ENCODE measurements at regions not wholly inside any gene's neighbourhood (a gene's known extent, or its start where the extent isn't known, plus 50 kb on each side); places are given as distances from the start of the nearest gene placed in this dataset.

- no peak for DNase-seq
These were observed 100.9 kb upstream of the NKX1-1 start for GRCh38 chr4:1506956-1507721.

GRCh38 chr4:1505511-1506460 lies 99.5 kb upstream of the NKX1-1 start:
- no peak for DNase-seq

GRCh38 chr4:1504595-1505500 lies 98.6 kb upstream of the NKX1-1 start:
- DNase-seq: no peak

DNA sequence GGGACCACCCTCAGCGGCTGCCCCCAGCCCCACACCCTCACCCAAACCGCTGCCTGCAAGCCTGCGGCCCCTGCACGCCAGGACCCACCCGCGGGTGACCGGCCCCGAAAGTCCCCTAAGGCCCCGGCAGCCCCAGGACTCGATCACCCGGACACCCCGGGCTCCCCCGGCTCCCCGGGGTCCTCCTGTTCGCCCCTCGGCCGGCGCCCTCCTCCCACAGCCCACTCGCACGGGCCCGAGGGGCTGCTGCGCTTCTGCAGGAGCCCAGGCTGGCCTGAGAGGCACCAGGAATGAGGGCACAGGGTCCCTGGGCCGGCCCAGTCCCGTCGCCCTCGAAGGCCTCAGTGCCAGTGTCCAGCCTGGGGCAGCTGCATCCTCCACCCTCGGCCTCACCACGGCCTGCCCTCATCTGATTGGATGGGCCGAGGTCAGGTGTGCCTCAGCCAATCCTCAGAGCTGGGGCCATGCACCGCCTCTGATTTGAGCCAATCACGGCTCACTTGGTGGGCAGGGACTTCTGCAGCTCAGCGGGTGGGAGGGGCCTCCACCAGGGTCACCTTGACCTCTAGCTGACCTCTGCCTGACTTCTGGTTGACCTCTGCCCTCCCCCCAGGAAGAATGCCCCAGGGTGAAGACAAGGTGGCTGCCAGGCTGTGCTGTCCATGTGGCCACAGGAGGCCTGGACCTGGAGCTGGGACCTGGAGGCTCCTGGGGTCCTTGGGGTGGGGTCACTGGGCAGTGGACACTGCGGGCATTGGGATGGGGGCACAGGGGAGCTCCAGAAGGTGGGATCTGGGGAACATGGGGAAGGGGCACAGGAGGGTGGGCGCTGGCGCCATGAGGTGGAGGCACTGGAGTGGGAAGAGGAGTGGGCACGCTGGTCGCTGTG lies 97.6 kb upstream of the NKX1-1 start:
- no peak for DNase-seq

- DNase-seq: no peak
These were observed 96.7 kb upstream of the NKX1-1 start for GRCh38 chr4:1502976-1503375.

- DNase-seq: no peak
These were observed 96.3 kb upstream of the NKX1-1 start for GRCh38 chr4:1502501-1502886.

DNA sequence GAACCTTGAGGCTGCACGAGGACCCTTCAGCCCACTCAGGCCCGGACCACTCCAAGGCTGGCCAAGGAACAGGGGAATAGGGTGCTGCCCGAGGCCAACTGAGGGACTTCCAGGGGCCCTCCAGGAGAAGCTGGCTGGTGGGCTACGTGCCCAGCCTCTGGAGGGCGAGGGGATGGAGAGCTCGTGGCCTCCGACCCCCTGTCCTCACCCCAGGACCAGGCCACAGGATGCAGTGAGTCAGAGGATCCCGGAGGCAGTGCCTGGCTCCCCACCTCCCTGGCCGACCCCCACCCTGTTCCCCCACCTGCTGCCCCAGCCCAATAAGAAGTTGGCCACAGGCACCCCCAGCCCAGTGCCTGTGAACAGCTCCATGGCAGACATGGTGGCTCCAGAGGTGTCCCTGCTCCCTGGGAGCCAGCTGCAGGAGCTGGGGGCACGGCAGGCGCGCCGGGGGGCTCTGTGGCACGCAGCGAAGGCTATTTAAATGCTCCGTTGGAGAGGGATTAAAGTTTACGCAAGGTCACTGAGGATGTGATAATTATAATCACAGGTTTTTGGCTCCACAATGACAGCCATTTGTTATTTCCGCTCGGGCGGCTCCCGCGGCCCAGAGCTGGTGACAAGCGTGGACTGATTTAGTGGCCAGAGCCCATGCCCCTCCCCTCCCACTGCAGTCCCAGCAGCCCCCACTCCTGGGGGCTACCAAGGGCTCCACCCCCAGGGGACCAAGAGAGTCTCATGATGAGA lies 95.7 kb upstream of the NKX1-1 start:
- peak; percentile 39 for DNase-seq

GRCh38 chr4:1500966-1501753 lies 94.9 kb upstream of the NKX1-1 start:
- no peak for DNase-seq

GRCh38 chr4:1500231-1500965 lies 94.2 kb upstream of the NKX1-1 start:
- DNase-seq: no peak

GRCh38 chr4:1499465-1499864 lies 93.2 kb upstream of the NKX1-1 start:
- no peak for DNase-seq

- DNase-seq: no peak
These were observed 91.1 kb upstream of the NKX1-1 start for GRCh38 chr4:1497189-1497801.

GRCh38 chr4:1496116-1496642 lies 89.9 kb upstream of the NKX1-1 start:
- DNase-seq: no peak

GRCh38 chr4:1495416-1496115 lies 89.3 kb upstream of the NKX1-1 start:
- no peak for DNase-seq

- DNase-seq: no peak
These were observed 88.4 kb upstream of the NKX1-1 start for GRCh38 chr4:1494416-1495315.

- DNase-seq: no peak
These were observed 87.5 kb upstream of the NKX1-1 start for GRCh38 chr4:1493540-1494287.
